ENCODE measurements at regions not wholly inside any gene's neighbourhood (a gene's known extent, or its start where the extent isn't known, plus 50 kb on each side); places are given as distances from the start of the nearest gene placed in this dataset.

GRCh38 chr22:47673557-47673956 lies 911.1 kb downstream of the TBC1D22A start (continued):
- TF ChIP-seq BACH2 (CRISPR knock-in tag; IDR thresholded peaks at IDR 0.05; ENCODE audit: borderline replicate concordance), result no peak
- TF ChIP-seq TCF4 (CRISPR knock-in tag; IDR thresholded peaks at IDR 0.05; ENCODE audit: borderline replicate concordance), result no peak
- TF ChIP-seq ZNF8 (CRISPR knock-in tag; IDR thresholded peaks at IDR 0.05), result no peak
- TF ChIP-seq PPARA (CRISPR knock-in tag; IDR thresholded peaks at IDR 0.05; ENCODE audit: borderline replicate concordance), result no peak

DNA sequence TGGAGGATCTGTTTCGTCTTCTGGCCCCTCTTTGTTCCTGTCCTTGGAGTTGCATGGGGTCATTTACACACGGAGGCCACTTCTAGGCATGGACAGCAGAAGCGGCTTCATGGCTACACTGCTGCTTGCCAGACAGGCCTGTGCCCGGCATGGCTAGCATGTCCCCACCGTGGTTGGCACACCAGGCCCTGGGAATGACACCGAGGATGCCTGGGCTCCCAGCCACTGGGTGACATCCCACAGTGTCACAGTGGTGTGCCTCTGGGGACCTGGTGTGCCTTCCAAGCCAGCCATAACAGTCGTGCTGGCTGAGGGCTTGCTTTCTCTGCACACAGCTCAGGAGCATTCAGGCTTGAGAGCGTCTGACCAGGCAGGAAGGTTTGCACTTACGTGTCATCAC lies 910.1 kb downstream of the TBC1D22A start:
- no peak for ATAC-seq
- no peak for TF ChIP-seq TCF4 (CRISPR knock-in tag; IDR thresholded peaks at IDR 0.05; ENCODE audit: borderline replicate concordance)
- TF ChIP-seq ZNF70 (CRISPR knock-in tag; IDR thresholded peaks at IDR 0.05), result no peak
- no peak for TF ChIP-seq POU6F1 (CRISPR knock-in tag; IDR thresholded peaks at IDR 0.05; ENCODE audit: borderline replicate concordance, low read depth)

DNA sequence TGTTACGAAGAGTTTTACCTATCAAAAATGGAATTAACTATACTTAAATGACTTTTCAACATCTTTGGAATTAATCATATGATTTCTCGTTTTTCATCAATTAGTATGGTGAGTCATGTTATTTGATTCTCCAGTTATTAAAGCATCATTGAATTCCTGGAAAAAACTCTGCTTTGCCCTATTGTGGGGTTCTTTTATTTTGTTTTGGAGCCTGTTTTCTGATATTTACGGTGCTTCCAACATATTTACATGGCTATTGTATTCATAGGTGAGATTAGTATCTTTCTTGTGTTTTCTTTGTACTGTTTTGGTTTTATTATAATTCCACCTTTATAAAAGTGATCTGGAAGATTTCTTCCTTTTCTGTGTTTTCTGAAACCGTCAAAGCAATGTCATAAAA lies 902.7 kb downstream of the TBC1D22A start:
- TF ChIP-seq ZFP3 (CRISPR knock-in tag; IDR thresholded peaks at IDR 0.05), result no peak
- TF ChIP-seq, protein P1, sequence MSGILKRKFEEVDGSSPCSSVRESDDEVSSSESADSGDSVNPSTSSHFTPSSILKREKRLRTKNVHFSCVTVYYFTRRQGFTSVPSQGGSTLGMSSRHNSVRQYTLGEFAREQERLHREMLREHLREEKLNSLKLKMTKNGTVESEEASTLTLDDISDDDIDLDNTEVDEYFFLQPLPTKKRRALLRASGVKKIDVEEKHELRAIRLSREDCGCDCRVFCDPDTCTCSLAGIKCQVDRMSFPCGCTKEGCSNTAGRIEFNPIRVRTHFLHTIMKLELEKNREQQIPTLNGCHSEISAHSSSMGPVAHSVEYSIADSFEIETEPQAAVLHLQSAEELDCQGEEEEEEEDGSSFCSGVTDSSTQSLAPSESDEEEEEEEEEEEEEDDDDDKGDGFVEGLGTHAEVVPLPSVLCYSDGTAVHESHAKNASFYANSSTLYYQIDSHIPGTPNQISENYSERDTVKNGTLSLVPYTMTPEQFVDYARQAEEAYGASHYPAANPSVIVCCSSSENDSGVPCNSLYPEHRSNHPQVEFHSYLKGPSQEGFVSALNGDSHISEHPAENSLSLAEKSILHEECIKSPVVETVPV (CRISPR knock-in tag; IDR thresholded peaks at IDR 0.05), result no peak
- no peak for TF ChIP-seq ARNTL (CRISPR knock-in tag; IDR thresholded peaks at IDR 0.05; ENCODE audit: borderline replicate concordance, low read depth)
- no peak for TF ChIP-seq PPARA (CRISPR knock-in tag; IDR thresholded peaks at IDR 0.05; ENCODE audit: borderline replicate concordance)
- TF ChIP-seq ZNF8 (CRISPR knock-in tag; IDR thresholded peaks at IDR 0.05), result no peak
- TF ChIP-seq, protein P2, sequence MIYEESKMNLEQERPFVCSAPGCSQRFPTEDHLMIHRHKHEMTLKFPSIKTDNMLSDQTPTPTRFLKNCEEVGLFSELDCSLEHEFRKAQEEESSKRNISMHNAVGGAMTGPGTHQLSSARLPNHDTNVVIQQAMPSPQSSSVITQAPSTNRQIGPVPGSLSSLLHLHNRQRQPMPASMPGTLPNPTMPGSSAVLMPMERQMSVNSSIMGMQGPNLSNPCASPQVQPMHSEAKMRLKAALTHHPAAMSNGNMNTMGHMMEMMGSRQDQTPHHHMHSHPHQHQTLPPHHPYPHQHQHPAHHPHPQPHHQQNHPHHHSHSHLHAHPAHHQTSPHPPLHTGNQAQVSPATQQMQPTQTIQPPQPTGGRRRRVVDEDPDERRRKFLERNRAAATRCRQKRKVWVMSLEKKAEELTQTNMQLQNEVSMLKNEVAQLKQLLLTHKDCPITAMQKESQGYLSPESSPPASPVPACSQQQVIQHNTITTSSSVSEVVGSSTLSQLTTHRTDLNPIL (CRISPR knock-in tag; IDR thresholded peaks at IDR 0.05; ENCODE audit: low read depth), result no peak
- TF ChIP-seq SNAI2 (CRISPR knock-in tag; IDR thresholded peaks at IDR 0.05), result no peak
- no peak for TF ChIP-seq OSR1 (CRISPR knock-in tag; IDR thresholded peaks at IDR 0.05)
- TF ChIP-seq CSDC2 (CRISPR knock-in tag; IDR thresholded peaks at IDR 0.05), result no peak
- no peak for TF ChIP-seq ZFP30 (CRISPR knock-in tag; IDR thresholded peaks at IDR 0.05)
- no peak for TF ChIP-seq BACH2 (CRISPR knock-in tag; IDR thresholded peaks at IDR 0.05; ENCODE audit: borderline replicate concordance)
- TF ChIP-seq ESRRG (CRISPR knock-in tag; IDR thresholded peaks at IDR 0.05), result no peak
- TF ChIP-seq POU6F1 (CRISPR knock-in tag; IDR thresholded peaks at IDR 0.05; ENCODE audit: borderline replicate concordance, low read depth), result no peak
- no peak for TF ChIP-seq TOX (CRISPR knock-in tag; IDR thresholded peaks at IDR 0.05; ENCODE audit: borderline replicate concordance)
- TF ChIP-seq RARB (CRISPR knock-in tag; IDR thresholded peaks at IDR 0.05), result no peak
- ATAC-seq, result no peak

DNA sequence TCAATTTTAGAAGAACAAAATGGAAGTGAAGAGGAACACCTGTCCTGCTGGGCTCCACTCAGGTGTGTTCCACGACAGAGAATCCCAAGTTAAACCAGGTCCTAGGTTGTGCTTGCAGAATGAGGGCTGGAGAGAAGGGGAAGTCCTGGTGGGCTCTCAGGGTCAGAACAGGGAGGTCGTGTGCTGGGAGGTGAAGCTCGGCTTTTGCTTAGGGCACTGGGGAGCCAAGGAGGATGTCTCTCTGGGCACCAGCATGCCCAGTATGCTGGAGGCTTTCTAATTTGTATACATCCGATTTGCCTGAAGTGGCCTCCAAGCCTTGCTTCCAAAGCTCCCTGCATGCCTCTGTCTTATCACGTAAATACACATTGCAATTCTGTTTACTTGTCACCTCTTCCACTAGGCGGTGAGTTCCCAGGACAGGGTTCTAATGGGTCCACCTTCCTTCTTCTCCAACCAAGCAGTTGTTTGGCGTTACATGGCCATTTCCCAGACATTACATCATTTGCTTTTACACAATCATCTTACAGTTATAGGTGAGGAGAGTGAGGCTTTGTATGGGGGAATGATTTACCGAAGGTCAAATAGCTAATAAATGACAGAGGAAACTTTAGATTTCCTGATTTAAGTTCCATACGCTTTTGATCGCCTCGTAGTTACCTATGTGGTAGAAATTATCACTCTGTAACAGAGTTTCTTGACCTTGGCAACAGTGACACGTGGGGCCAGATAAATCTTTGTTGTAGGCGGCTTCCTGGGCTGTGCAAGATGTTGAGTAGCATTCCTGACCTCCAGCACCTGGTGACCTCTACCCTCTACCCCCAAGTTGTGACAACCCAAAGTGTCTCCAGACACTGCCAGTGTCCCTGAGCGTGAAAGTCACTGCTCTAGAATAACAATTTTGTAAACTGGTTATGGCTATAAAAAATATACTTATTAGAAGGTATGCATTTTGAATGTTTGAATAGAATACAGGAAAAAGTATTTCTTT lies 901.5 kb downstream of the TBC1D22A start:
- no peak for ATAC-seq
- TF ChIP-seq ZNF70 (CRISPR knock-in tag; IDR thresholded peaks at IDR 0.05) (no peak), BACH2 (CRISPR knock-in tag; IDR thresholded peaks at IDR 0.05; ENCODE audit: borderline replicate concordance) (no peak), ISL1 (CRISPR knock-in tag; IDR thresholded peaks at IDR 0.05) (no peak), TCF4 (CRISPR knock-in tag; IDR thresholded peaks at IDR 0.05; ENCODE audit: borderline replicate concordance) (no peak), GLIS3 (CRISPR knock-in tag; IDR thresholded peaks at IDR 0.05) (no peak), SNAI2 (CRISPR knock-in tag; IDR thresholded peaks at IDR 0.05) (no peak), ZFP30 (CRISPR knock-in tag; IDR thresholded peaks at IDR 0.05) (no peak), PATZ1 (CRISPR knock-in tag; IDR thresholded peaks at IDR 0.05; ENCODE audit: borderline replicate concordance) (no peak), ZNF565 (CRISPR knock-in tag; conservative IDR thresholded peaks at IDR 0.05; ENCODE audit: low read depth) (no peak), CSDC2 (CRISPR knock-in tag; IDR thresholded peaks at IDR 0.05) (no peak)
- TF ChIP-seq, protein P1 (CRISPR knock-in tag; IDR thresholded peaks at IDR 0.05), result no peak
- TF ChIP-seq, protein P3, sequence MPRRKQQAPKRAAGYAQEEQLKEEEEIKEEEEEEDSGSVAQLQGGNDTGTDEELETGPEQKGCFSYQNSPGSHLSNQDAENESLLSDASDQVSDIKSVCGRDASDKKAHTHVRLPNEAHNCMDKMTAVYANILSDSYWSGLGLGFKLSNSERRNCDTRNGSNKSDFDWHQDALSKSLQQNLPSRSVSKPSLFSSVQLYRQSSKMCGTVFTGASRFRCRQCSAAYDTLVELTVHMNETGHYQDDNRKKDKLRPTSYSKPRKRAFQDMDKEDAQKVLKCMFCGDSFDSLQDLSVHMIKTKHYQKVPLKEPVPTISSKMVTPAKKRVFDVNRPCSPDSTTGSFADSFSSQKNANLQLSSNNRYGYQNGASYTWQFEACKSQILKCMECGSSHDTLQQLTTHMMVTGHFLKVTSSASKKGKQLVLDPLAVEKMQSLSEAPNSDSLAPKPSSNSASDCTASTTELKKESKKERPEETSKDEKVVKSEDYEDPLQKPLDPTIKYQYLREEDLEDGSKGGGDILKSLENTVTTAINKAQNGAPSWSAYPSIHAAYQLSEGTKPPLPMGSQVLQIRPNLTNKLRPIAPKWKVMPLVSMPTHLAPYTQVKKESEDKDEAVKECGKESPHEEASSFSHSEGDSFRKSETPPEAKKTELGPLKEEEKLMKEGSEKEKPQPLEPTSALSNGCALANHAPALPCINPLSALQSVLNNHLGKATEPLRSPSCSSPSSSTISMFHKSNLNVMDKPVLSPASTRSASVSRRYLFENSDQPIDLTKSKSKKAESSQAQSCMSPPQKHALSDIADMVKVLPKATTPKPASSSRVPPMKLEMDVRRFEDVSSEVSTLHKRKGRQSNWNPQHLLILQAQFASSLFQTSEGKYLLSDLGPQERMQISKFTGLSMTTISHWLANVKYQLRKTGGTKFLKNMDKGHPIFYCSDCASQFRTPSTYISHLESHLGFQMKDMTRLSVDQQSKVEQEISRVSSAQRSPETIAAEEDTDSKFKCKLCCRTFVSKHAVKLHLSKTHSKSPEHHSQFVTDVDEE (CRISPR knock-in tag; IDR thresholded peaks at IDR 0.05), result no peak

Data from SK-N-SH treated with all-trans-retinoic acid at 6 μM for 48 hours (cell line).